ENCODE measurements at regions not wholly inside any gene's neighbourhood (a gene's known extent, or its start where the extent isn't known, plus 50 kb on each side); places are given as distances from the start of the nearest gene placed in this dataset.

DNA sequence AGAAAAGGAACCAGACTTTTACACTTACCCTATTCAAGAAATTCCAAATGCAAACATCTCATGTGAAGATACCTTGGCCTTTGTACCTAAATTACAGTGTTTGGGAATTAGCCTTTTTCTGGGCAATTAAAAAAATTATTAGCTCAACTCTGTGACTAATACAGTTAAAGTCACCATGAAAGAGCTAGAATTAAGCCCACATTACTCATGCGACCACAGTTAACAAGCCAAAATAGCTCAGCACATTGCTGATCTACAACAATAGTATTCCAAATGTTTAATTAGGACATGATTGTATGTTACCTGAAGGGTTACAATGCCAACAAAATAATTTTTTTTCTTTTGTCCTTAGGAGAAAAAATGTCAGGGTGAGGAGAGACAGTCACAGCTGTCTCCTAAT, 263.6 kb upstream of the GPC6 start:
- no peaks in the 10 kb centered on the region for H3K36me3 ChIP-seq (ENCODE audit: control insufficient read depth in 1 of 2, insufficient read depth in 2 of 2, low read depth in 1 of 2, low read length in 2 of 2)
- H3K9ac ChIP-seq (ENCODE audit: low read length) = no peak overlapping the region
- no peak overlapping the region for H2BK12ac ChIP-seq (ENCODE audit: low read length in 2 of 2)
- H3K14ac ChIP-seq (ENCODE audit: low read length in 2 of 2) = no peak overlapping the region
- H3K23ac ChIP-seq (ENCODE audit: low read length in 2 of 2) = no peak overlapping the region
- no peak overlapping the region for H2BK5ac ChIP-seq (ENCODE audit: low read depth, low read length, poor library complexity, severe bottlenecking)
- H2AK5ac ChIP-seq (ENCODE audit: low read length, severe bottlenecking) = no peak overlapping the region
- no peak overlapping the region for H3K4me2 ChIP-seq (ENCODE audit: low read length, poor library complexity, severe bottlenecking)
- H3K18ac ChIP-seq (ENCODE audit: low read depth in 1 of 2, low read length in 2 of 2) = no peak overlapping the region
- no peak overlapping the region for H2BK15ac ChIP-seq (ENCODE audit: low read depth, poor library complexity, severe bottlenecking)
- H3K79me1 ChIP-seq (replicated peaks; ENCODE audit: low read length, poor library complexity, severe bottlenecking) = no peaks in the 10 kb centered on the region
- no peaks in the 10 kb centered on the region for H3K4me1 ChIP-seq (ENCODE audit: control insufficient read depth, insufficient read depth, low read depth, low read length)
- H3K4me3 ChIP-seq (ENCODE audit: insufficient read depth in 1 of 2, low read depth in 1 of 2, low read length in 2 of 2) = no peak overlapping the region
- no peaks in the 10 kb centered on the region for H3K9me3 ChIP-seq (ENCODE audit: control insufficient read depth, low read length)
- no peak overlapping the region for H3K27ac ChIP-seq (ENCODE audit: low read length, poor library complexity, severe bottlenecking)
- no peak overlapping the region for H2BK120ac ChIP-seq (ENCODE audit: low read depth, low read length)
- no peak overlapping the region for H4K8ac ChIP-seq (ENCODE audit: low read length)
- no CpG with 5 or more reads among the region's 1 CpG for WGBS
- H2AFZ ChIP-seq (ENCODE audit: low read depth, low read length) = no peak overlapping the region
- H4K91ac ChIP-seq (ENCODE audit: low read length) = no peak overlapping the region
- no peak overlapping the region for H3K4ac ChIP-seq (ENCODE audit: low read depth in 1 of 2, low read length in 2 of 2)
- DNase-seq = no peak
- H3K27me3 ChIP-seq (ENCODE audit: control insufficient read depth in 1 of 2, insufficient read depth in 1 of 2, low read length in 2 of 2) = no peaks in the 10 kb centered on the region

GRCh38 chr13:92966341-92966740, 260.3 kb upstream of the GPC6 start:
- Histone ChIP-seq H3K14ac (ENCODE audit: low read length in 2 of 2) (no peak overlapping the region), H2BK120ac (ENCODE audit: low read depth, low read length) (no peak overlapping the region), H3K4me1 (ENCODE audit: control insufficient read depth, insufficient read depth, low read depth, low read length) (no peaks in the 10 kb centered on the region), H3K23ac (ENCODE audit: low read length in 2 of 2) (no peak overlapping the region), H4K91ac (ENCODE audit: low read length) (no peak overlapping the region), H3K36me3 (ENCODE audit: control insufficient read depth in 1 of 2, insufficient read depth in 2 of 2, low read depth in 1 of 2, low read length in 2 of 2) (no peaks in the 10 kb centered on the region), H3K79me1 (replicated peaks; ENCODE audit: low read length, poor library complexity, severe bottlenecking) (no peaks in the 10 kb centered on the region), H3K4me2 (ENCODE audit: low read length, poor library complexity, severe bottlenecking) (no peak overlapping the region), H3K4me3 (ENCODE audit: insufficient read depth in 1 of 2, low read depth in 1 of 2, low read length in 2 of 2) (no peak overlapping the region), H3K9ac (ENCODE audit: low read length) (no peak overlapping the region), H2BK15ac (ENCODE audit: low read depth, poor library complexity, severe bottlenecking) (no peak overlapping the region), H3K27me3 (ENCODE audit: control insufficient read depth in 1 of 2, insufficient read depth in 1 of 2, low read length in 2 of 2) (no peaks in the 10 kb centered on the region), H3K27ac (ENCODE audit: low read length, poor library complexity, severe bottlenecking) (no peak overlapping the region), H4K8ac (ENCODE audit: low read length) (no peak overlapping the region), H3K4ac (ENCODE audit: low read depth in 1 of 2, low read length in 2 of 2) (no peak overlapping the region), H3K9me3 (ENCODE audit: control insufficient read depth, low read length) (no peaks in the 10 kb centered on the region), H2AK5ac (ENCODE audit: low read length, severe bottlenecking) (no peak overlapping the region), H2BK5ac (ENCODE audit: low read depth, low read length, poor library complexity, severe bottlenecking) (no peak overlapping the region), H3K18ac (ENCODE audit: low read depth in 1 of 2, low read length in 2 of 2) (no peak overlapping the region), H2BK12ac (ENCODE audit: low read length in 2 of 2) (no peak overlapping the region), H2AFZ (ENCODE audit: low read depth, low read length) (no peak overlapping the region)
- DNase-seq = no peak
- WGBS = 95% methylated on average over 8 of the region's 8 CpGs

GRCh38 chr13:92966900-92967299, 259.7 kb upstream of the GPC6 start:
- DNase-seq = no peak
- Histone ChIP-seq H3K4me1 (ENCODE audit: control insufficient read depth, insufficient read depth, low read depth, low read length) (no peaks in the 10 kb centered on the region), H2AK5ac (ENCODE audit: low read length, severe bottlenecking) (no peak overlapping the region), H2AFZ (ENCODE audit: low read depth, low read length) (no peak overlapping the region), H3K79me1 (replicated peaks; ENCODE audit: low read length, poor library complexity, severe bottlenecking) (no peaks in the 10 kb centered on the region), H2BK12ac (ENCODE audit: low read length in 2 of 2) (no peak overlapping the region), H3K27ac (ENCODE audit: low read length, poor library complexity, severe bottlenecking) (no peak overlapping the region), H2BK15ac (ENCODE audit: low read depth, poor library complexity, severe bottlenecking) (no peak overlapping the region), H3K36me3 (ENCODE audit: control insufficient read depth in 1 of 2, insufficient read depth in 2 of 2, low read depth in 1 of 2, low read length in 2 of 2) (no peaks in the 10 kb centered on the region), H3K14ac (ENCODE audit: low read length in 2 of 2) (no peak overlapping the region), H3K4ac (ENCODE audit: low read depth in 1 of 2, low read length in 2 of 2) (no peak overlapping the region), H4K8ac (ENCODE audit: low read length) (no peak overlapping the region), H3K9me3 (ENCODE audit: control insufficient read depth, low read length) (no peaks in the 10 kb centered on the region), H3K18ac (ENCODE audit: low read depth in 1 of 2, low read length in 2 of 2) (no peak overlapping the region), H4K91ac (ENCODE audit: low read length) (no peak overlapping the region), H2BK120ac (ENCODE audit: low read depth, low read length) (no peak overlapping the region), H3K9ac (ENCODE audit: low read length) (no peak overlapping the region), H3K23ac (ENCODE audit: low read length in 2 of 2) (no peak overlapping the region), H3K27me3 (ENCODE audit: control insufficient read depth in 1 of 2, insufficient read depth in 1 of 2, low read length in 2 of 2) (no peaks in the 10 kb centered on the region), H2BK5ac (ENCODE audit: low read depth, low read length, poor library complexity, severe bottlenecking) (no peak overlapping the region), H3K4me2 (ENCODE audit: low read length, poor library complexity, severe bottlenecking) (no peak overlapping the region), H3K4me3 (ENCODE audit: insufficient read depth in 1 of 2, low read depth in 1 of 2, low read length in 2 of 2) (no peak overlapping the region)
- WGBS = 76% methylated on average over 2 of the region's 6 CpGs

- no peak overlapping the region for H3K9ac ChIP-seq (ENCODE audit: low read length)
- H3K14ac ChIP-seq (ENCODE audit: low read length in 2 of 2) = no peak overlapping the region
- DNase-seq = no peak
- no peak overlapping the region for H4K8ac ChIP-seq (ENCODE audit: low read length)
- no peak overlapping the region for H3K4me3 ChIP-seq (ENCODE audit: insufficient read depth in 1 of 2, low read depth in 1 of 2, low read length in 2 of 2)
- no peak overlapping the region for H3K27ac ChIP-seq (ENCODE audit: low read length, poor library complexity, severe bottlenecking)
- no peak overlapping the region for H4K91ac ChIP-seq (ENCODE audit: low read length)
- no peak overlapping the region for H2BK5ac ChIP-seq (ENCODE audit: low read depth, low read length, poor library complexity, severe bottlenecking)
- no peak overlapping the region for H3K18ac ChIP-seq (ENCODE audit: low read depth in 1 of 2, low read length in 2 of 2)
- 84% methylated on average over 3 of the region's 3 CpGs for WGBS
- H2AFZ ChIP-seq (ENCODE audit: low read depth, low read length) = no peak overlapping the region
- H2BK120ac ChIP-seq (ENCODE audit: low read depth, low read length) = no peak overlapping the region
- H3K4ac ChIP-seq (ENCODE audit: low read depth in 1 of 2, low read length in 2 of 2) = no peak overlapping the region
- H3K4me2 ChIP-seq (ENCODE audit: low read length, poor library complexity, severe bottlenecking) = no peak overlapping the region
- no peak overlapping the region for H2BK15ac ChIP-seq (ENCODE audit: low read depth, poor library complexity, severe bottlenecking)
- no peak overlapping the region for H3K23ac ChIP-seq (ENCODE audit: low read length in 2 of 2)
- no peaks in the 10 kb centered on the region for H3K79me1 ChIP-seq (replicated peaks; ENCODE audit: low read length, poor library complexity, severe bottlenecking)
- no peaks in the 10 kb centered on the region for H3K36me3 ChIP-seq (ENCODE audit: control insufficient read depth in 1 of 2, insufficient read depth in 2 of 2, low read depth in 1 of 2, low read length in 2 of 2)
- no peak overlapping the region for H2AK5ac ChIP-seq (ENCODE audit: low read length, severe bottlenecking)
- H3K4me1 ChIP-seq (ENCODE audit: control insufficient read depth, insufficient read depth, low read depth, low read length) = no peaks in the 10 kb centered on the region
- H3K9me3 ChIP-seq (ENCODE audit: control insufficient read depth, low read length) = no peaks in the 10 kb centered on the region
- H3K27me3 ChIP-seq (ENCODE audit: control insufficient read depth in 1 of 2, insufficient read depth in 1 of 2, low read length in 2 of 2) = no peaks in the 10 kb centered on the region
- H2BK12ac ChIP-seq (ENCODE audit: low read length in 2 of 2) = no peak overlapping the region
Observed at GRCh38 chr13:92967923-92968322, 258.7 kb upstream of the GPC6 start.
